ENCODE measurements at regions not wholly inside any gene's neighbourhood (a gene's known extent, or its start where the extent isn't known, plus 50 kb on each side); places are given as distances from the start of the nearest gene placed in this dataset.
A peak's percentile ranks its signal among the peaks of the same experiment; 100 is the strongest.
"Not testable (repeated sequence)": the region's sequence is repeated elsewhere in the genome, so short reads cannot be mapped to it uniquely, and the experiment has no call there.

DNA sequence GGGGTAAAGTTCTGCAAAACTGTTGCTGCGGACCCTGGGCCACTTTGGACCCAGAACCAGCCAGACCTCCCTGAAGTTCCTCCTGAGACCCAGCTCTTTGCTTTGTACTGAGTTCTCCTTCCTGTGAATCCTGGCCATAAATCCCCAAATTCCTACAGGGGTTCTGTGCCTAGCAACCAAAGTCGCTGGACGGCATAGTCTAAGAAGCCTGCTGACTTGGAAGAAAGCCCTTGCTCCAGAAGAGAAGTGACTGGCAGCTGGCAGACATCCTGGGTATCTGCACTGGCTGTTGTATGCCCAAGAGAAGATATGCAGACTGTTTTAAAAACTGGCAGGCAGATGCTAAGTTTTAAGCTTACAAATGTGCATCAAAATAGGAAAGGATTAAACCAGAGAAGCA lies 99.9 kb upstream of the SLC24A4 start:
- no peak for DNase-seq (ENCODE audit: low read depth)

DNA sequence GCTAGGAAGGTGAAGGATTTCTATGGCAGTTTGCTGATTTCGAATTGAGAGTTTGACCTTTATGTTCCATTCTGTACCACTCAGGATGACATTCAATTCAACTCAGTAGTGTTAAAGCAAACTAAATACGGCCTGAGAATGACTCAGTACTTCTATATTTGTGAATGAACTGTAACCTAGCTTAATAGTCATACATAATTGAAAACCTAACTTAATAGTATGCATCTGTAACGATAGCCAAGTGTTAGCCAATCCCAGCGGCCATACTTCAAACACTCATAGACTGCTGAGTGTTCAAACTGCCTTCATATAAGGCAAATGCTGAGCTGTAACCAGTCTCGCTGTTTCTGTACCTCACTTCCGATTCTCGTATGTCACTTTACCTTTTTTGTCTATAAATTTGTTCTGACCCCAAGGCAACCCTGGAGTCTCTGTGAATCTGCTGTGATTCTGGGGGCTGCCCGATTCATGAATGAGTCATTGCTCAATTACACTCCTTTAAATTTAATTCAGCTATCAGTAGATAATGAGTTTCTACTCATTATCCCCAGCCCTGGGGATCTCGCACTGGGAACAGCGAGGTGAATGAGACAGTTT lies 98.5 kb upstream of the SLC24A4 start:
- DNase-seq (ENCODE audit: low read depth) = peak; percentile 20

DNA sequence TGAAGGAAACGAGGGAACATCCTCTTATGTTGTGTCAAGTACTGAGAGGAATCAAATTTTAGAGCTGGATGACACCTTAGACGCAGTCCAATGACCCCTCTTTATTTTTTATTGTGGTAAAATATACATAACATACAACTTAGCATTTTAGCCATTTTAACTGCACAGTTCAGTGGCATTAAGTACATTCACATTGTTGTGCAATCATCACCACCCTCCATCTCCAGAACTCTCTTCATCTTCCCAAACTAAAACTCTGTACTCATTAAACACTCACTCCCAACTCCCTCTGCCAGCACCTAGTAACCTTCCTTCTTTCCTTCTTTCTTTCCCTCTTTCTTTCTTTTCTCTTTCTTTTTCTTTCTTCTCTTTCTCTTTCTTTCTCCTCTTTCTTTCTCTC lies 97.2 kb upstream of the SLC24A4 start:
- DNase-seq (ENCODE audit: low read depth) = no peak

- not testable (repeated sequence) for DNase-seq (ENCODE audit: low read depth)
These were observed 96.8 kb upstream of the SLC24A4 start for GRCh38 chr14:92226166-92226565.

GRCh38 chr14:92236243-92236900 lies 86.6 kb upstream of the SLC24A4 start:
- DNase-seq (ENCODE audit: low read depth) = no peak

DNA sequence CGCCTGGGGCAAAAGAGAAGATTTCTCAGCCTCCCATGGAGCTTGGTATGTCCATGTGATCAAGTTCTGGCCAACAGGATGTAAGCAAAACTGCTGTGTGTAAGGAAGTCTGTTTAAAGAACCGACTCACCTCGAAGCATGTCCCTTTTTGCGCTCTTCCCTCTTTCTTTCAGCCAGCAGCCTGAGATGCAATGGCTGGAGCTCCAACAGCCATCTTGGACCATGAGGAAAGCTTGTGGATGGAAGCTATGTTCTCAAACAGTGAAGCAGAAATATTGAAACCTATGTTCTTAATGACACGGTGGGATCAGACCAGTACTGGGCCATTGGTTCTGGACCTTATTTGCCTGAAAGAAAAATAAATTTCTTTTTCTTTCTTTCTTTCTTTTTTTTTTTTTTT lies 82.3 kb upstream of the SLC24A4 start:
- no peak for DNase-seq (ENCODE audit: low read depth)

GRCh38 chr14:92241966-92242595 lies 80.9 kb upstream of the SLC24A4 start:
- DNase-seq (ENCODE audit: low read depth) = no peak

DNA sequence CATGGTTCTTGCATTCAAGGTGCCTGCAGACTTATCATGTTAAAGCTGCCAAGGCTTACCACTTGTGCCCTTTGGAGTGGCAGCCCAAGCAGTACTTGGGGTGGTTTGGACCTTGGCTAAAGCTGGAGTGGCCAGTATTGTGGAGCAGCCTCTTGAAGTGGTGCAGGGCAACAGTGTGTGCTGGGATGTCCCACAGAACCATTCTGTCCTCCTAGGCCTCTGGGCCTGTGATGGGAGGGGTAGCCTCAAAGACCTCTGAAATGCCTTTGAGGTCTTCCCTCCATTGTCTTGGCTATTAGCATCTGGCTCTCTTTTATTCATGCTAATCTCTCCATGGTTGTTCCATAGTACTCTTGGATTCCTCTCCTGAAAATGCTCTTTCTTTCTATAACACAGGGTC lies 78.2 kb upstream of the SLC24A4 start:
- no peak for DNase-seq (ENCODE audit: low read depth)

DNA sequence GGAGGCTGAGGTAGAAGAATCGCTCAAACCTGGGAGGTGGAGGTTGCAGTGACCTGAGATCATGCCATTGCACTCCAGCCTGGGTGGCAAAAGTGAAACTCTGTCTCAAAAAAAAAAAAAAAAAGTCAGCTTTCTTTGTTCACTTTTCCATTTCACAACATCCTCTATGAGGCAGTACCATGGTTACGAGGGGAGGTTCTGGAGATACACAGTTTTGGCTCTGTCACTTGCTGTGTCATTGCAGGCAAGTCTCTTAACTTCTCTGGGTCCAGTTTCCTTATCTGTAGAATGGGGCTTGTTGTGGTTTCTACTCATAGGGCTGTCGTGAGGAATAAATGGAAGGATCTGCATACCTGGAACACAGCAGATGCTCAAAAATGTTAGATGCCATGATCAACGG lies 75.6 kb upstream of the SLC24A4 start:
- DNase-seq (ENCODE audit: low read depth) = no peak

DNA sequence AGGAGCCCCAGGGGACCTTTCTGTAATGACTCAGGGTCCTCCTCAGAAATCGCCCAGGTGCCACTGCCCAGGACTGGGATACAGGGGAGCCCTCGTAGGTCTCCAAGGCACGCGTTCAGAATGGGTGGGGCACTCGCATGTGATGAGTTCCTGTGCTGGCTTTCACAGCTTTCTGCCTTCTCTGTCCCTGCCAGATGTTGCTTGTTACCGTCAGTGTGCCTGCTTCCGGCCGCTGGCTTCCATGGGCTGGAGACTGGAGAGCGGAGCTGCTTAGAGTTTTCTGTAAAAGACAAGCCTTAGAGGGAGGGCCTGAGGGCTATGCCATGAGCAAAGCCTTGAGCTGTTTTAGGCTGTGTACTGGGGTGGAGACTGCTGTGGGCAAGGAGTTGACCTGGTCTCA lies 75.0 kb upstream of the SLC24A4 start:
- DNase-seq (ENCODE audit: low read depth) = no peak

DNA sequence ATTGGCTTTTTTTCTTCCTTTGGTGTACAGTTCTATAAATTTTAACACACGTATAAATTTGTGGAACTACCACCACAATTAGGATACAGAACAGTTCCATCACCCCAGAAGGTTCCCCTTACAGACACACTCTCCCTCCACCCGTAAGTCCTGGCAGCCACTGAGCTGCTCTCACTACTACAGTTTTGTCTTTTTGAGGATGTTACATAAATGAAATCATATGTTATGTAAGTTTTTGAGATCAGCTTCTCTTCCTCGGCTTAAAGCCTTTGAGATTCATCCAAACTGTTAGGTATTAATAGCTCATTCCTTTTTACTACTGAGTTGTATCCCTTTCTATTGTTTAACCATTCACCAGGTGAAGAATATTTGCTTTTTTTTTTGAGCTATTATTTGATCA lies 74.3 kb upstream of the SLC24A4 start:
- no peak for DNase-seq (ENCODE audit: low read depth)

- DNase-seq (ENCODE audit: low read depth) = not testable (repeated sequence)
These were observed 72.6 kb upstream of the SLC24A4 start for GRCh38 chr14:92250366-92250765.

- DNase-seq (ENCODE audit: low read depth) = no peak
These were observed 70.6 kb upstream of the SLC24A4 start for GRCh38 chr14:92252323-92252722.

DNA sequence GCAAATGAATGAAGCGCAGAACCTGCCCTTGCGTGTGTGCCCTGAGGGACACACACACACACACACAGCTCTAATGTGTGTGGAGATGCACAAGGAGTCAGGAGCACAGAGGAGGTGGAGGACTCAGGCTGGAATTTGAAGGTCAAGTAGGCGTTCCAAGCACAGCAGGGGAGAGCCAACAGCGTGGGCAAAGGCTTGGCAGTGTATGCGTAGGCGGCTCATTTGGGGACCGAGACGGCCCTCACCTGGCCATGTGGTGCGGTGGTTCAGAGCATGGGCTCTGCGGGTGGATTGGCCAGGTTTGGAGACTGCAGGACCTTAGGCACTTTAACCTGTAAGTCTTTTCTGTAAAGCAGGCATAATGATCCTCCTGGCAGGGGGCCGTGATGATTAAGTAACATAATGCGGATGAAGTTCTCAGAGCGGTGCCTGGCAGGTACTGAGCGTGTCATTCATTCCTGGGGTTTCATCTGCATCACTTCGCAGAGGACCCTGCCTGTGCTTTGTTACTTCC lies 69.5 kb upstream of the SLC24A4 start:
- no peak for DNase-seq (ENCODE audit: low read depth)

GRCh38 chr14:92254786-92255185 lies 68.2 kb upstream of the SLC24A4 start:
- no peak for DNase-seq (ENCODE audit: low read depth)

DNA sequence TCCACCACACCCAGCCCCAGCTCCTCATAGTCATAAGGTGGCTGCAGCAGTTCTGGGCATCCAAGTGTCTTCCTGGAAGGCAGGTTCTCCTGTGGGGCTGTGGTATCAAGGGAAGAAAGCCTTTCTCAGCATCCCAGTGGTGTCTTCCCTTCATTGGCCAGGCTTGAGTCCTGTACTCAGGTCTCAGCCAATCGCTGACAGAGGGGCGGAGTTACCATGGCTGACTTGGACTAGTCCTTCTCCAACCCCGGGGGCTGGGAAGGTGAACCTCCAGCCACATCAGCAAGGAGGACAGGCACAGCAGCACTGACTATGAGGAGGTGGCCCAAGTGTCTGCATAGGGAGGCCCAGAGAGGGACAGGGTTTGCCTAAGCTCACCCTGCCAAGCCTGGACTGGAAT lies 64.0 kb upstream of the SLC24A4 start:
- DNase-seq (ENCODE audit: low read depth) = no peak

- DNase-seq (ENCODE audit: low read depth) = no peak
These were observed 63.2 kb upstream of the SLC24A4 start for GRCh38 chr14:92259613-92260357.

DNA sequence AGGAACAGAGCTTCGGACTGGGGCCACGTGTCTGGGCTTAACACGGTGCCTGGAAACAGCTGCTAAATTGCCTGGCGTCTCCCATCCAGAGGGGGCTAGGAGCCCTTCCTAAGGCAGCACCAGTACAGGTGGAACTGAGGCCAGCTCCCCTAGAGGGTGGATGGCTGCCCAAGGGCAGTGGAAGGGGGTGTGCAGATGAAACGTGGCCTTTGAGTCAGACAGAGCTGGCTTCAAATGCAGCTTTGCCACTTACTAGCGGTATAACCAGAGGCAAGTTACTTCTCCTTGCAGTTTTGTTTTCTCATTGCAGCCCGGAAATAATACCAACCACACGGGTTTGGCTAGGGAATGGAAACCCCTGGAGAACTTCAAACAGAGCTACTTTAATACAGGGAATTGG lies 59.3 kb upstream of the SLC24A4 start:
- DNase-seq (ENCODE audit: low read depth) = peak; percentile 31

DNA sequence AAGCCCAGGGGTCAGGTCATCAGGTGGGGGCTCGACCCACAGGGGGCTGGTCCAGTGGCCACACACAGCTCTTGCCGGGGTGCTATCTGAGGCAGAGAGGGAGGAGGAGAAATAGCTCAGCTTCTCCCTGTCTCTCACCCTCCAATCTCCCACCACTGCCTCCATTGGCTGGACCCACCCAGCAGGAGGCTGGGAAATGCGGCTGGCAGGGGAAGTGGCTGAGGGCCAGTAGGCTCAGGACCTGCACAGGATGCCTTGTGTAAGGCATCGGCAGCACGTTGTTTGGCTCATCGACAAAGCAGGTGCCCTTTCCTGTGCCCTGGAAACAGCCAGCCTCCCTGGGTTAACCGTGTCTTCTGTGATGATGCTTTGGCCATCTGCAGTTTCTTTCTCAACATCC lies 58.8 kb upstream of the SLC24A4 start:
- DNase-seq (ENCODE audit: low read depth) = no peak

GRCh38 chr14:92266216-92266615 lies 56.7 kb upstream of the SLC24A4 start:
- no peak for DNase-seq (ENCODE audit: low read depth)
